Posterior vena cava (tissue), 2 donors: ENCODE measurements at regions not wholly inside any gene's neighbourhood (a gene's known extent, or its start where the extent isn't known, plus 50 kb on each side); places are given as distances from the start of the nearest gene placed in this dataset.

Experiments used
- DNase-seq: peaks from one replicate; pipeline ENCODE4 v3.0.0-alpha.2; 2020; ENCODE audit warnings: low spot score
- intact Hi-C, 2 donors: fragments of 100-400 bp; cut with DNase I; formaldehyde crosslinking; loops; one replicate each; pipeline versions ENCODE4 v1.14.1 to v1.14.2; 2022 to 2023
- donor health status: DM: yes; HTN: yes; CAD: no.
- donor health status: DM: yes; HTN: yes; CAD: no.

GRCh38 chr1:55636696-55637095 lies 421.5 kb upstream of the USP24 start:
- intact Hi-C loops, result loop anchor here in 1 of 2 donors (5.0 kb wide), 1 partner anchor 54 kb away; no protein-coding TSS in a partner anchor
- no peak for DNase-seq

- intact Hi-C loops, result loop anchor here in 1 of 2 donors (5.0 kb wide), 1 partner anchor 54 kb away; no protein-coding TSS in a partner anchor
- DNase-seq, result no peak
Measured at GRCh38 chr1:55635856-55636255, 420.7 kb upstream of the USP24 start.

- intact Hi-C loops, result no loop called here
- DNase-seq, result no peak
Measured at GRCh38 chr1:55634516-55634915, 419.4 kb upstream of the USP24 start.

- no peak for DNase-seq
- intact Hi-C loops, result no loop called here
Measured at GRCh38 chr1:55632906-55633305, 417.7 kb upstream of the USP24 start.

GRCh38 chr1:55632058-55632457 lies 416.9 kb upstream of the USP24 start:
- intact Hi-C loops, result no loop called here
- DNase-seq, result no peak

GRCh38 chr1:55631509-55631908 lies 416.3 kb upstream of the USP24 start:
- intact Hi-C loops, result no loop called here

GRCh38 chr1:55626326-55626725 lies 411.2 kb upstream of the USP24 start:
- intact Hi-C loops, result no loop called here
- no peak for DNase-seq

More at GRCh38 chr1:55631509-55631908, 416.3 kb upstream of the USP24 start:
- DNase-seq, result no peak

- intact Hi-C loops, result no loop called here
Measured at GRCh38 chr1:55624766-55625165, 409.6 kb upstream of the USP24 start.

GRCh38 chr1:55623311-55623710 lies 408.1 kb upstream of the USP24 start:
- DNase-seq, result peak; percentile 87
- intact Hi-C loops, result no loop called here

More at GRCh38 chr1:55624766-55625165, 409.6 kb upstream of the USP24 start:
- no peak for DNase-seq

- no peak for DNase-seq
- intact Hi-C loops, result no loop called here
Measured at GRCh38 chr1:55622074-55622473, 406.9 kb upstream of the USP24 start.

GRCh38 chr1:55618199-55618598 lies 403.0 kb upstream of the USP24 start:
- intact Hi-C loops, result no loop called here
- no peak for DNase-seq

GRCh38 chr1:55617288-55617982 lies 402.3 kb upstream of the USP24 start:
- no peak for DNase-seq
- intact Hi-C loops, result no loop called here

- DNase-seq, result no peak
- intact Hi-C loops, result no loop called here
Measured at GRCh38 chr1:55612988-55613387, 397.8 kb upstream of the USP24 start.

- intact Hi-C loops, result no loop called here
- no peak for DNase-seq
Measured at GRCh38 chr1:55611123-55611522, 396.0 kb upstream of the USP24 start.

- DNase-seq, result no peak
Measured at GRCh38 chr1:55610203-55610602, 395.0 kb upstream of the USP24 start.

GRCh38 chr1:55609630-55610029 lies 394.5 kb upstream of the USP24 start:
- DNase-seq, result no peak
- intact Hi-C loops, result no loop called here

More at GRCh38 chr1:55610203-55610602, 395.0 kb upstream of the USP24 start:
- intact Hi-C loops, result no loop called here

GRCh38 chr1:55605155-55605554 lies 390.0 kb upstream of the USP24 start:
- intact Hi-C loops, result no loop called here
- DNase-seq, result no peak

- DNase-seq, result no peak
- intact Hi-C loops, result no loop called here
Measured at GRCh38 chr1:55604749-55605148, 389.6 kb upstream of the USP24 start.

GRCh38 chr1:55604179-55604578 lies 389.0 kb upstream of the USP24 start:
- intact Hi-C loops, result no loop called here
- DNase-seq, result no peak

GRCh38 chr1:55600242-55600641 lies 385.1 kb upstream of the USP24 start:
- no peak for DNase-seq
- intact Hi-C loops, result no loop called here

- intact Hi-C loops, result no loop called here
- no peak for DNase-seq
Measured at GRCh38 chr1:55597910-55598309, 382.7 kb upstream of the USP24 start.
